NCI-H345 (cell line): ENCODE measurements at regions not wholly inside any gene's neighbourhood (a gene's known extent, or its start where the extent isn't known, plus 50 kb on each side); places are given as distances from the start of the nearest gene placed in this dataset.
"Not testable (repeated sequence)": the region's sequence is repeated elsewhere in the genome, so short reads cannot be mapped to it uniquely, and the experiment has no call there.

Experiments
- DNase-seq: peaks from one replicate; lab custom pipeline; 2025; lab: John Stamatoyannopoulos, UW

DNA sequence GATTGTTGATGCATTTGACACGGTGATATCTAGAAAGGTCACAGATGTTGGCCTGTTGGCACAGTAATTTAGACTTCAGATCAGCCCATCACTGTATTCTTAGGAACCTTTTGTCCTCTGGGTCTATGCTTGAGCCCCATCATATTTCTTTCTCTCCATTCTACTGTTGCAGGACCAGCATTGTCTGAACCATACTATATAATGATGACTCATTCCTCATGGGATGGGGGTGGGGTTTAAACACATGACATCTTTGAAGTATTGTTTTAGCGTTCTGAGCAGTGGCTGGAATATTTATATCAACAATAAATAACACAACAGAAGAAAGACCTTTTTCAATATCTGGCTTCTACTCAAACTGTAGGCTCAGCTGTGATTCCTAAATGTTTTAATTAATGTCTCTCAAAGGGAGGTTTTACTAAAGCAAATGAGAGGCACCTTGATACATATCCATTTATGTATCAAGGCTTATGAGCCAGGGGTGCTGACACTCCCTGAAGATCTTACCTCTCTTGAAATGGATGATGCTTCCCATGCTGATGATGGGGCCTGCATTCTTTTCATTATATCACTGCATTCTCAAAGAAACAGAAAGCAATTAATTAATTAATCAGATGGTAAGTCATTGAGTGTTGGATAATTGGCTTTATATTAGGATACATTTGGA lies 379.0 kb upstream of the GOT2 start:
- no peak for DNase-seq

DNA sequence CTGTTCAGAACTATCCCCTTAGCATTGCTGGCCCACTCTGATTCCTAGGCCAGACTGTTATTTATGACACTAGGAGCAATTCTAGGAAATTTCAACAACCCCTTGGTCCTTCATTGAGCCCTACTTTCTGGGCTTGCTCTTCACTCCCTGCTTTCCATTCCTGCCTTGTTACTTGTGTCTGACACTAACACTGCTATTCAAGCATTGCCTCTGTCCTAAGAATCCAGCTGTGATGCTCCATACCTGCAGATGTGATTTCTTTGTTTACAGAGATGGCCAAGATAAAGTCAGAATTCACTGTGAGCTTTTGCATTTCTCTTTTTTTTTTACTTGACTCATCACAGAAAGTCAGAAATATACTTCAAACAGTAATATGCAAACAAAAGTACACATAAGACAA lies 377.2 kb upstream of the GOT2 start:
- DNase-seq = no peak

DNA sequence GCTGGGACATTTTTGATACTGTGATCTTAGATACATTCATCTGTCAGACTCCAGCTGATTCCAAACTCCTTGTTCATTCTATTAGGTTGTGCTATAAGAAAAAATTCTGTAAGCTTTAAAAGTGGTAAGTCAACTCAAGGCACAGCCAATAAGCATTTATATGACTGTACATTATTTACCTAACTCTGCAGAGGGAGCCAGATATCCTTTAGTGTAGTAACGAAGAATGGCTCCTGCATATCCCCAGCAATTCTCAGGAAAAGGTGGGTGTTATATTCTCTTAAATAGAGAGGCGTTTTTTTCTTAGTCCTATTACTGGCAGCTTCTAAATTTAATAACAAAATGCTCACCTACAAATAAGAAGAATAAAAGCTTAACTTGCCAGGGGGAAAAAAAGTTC lies 374.3 kb upstream of the GOT2 start:
- no peak for DNase-seq

DNA sequence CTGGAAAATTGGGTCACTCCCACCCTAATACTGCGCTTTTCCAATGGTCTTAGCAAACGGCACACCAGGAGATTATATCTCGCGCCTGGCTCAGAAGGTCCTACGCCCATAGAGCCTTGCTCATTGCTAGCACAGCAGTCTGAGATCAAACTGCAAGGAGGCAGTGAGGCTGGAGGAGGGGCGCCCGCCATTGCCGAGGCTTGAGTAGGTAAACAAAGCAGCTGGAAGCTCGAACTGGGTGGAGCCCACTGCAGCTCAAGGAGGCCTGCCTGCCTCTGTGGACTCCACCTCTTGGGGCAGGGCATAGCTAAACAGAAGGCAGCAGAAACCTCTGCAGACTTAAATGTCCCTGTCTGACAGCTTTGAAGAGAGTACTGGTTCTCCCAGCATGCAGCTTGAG lies 362.6 kb upstream of the GOT2 start:
- not testable (repeated sequence) for DNase-seq

DNA sequence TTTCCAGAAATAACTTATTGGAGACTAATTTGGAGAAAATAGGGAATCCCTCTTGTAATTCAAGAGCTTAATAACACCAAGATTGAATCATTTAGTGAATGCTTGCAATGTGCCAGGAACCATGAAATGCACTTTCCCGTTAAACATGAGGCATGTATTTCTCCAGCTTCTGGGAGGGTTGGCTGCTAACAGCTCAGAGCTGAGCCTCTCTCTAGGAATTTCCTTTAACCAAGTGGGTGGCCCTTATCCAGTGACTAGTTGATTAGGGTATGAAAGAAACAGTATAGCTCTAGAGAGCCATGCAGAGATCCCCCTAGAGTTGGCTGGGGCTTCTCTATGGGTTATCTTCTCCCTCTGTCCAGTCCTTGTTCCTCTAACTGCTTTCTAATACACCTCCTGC lies 356.4 kb upstream of the GOT2 start:
- DNase-seq = no peak

DNA sequence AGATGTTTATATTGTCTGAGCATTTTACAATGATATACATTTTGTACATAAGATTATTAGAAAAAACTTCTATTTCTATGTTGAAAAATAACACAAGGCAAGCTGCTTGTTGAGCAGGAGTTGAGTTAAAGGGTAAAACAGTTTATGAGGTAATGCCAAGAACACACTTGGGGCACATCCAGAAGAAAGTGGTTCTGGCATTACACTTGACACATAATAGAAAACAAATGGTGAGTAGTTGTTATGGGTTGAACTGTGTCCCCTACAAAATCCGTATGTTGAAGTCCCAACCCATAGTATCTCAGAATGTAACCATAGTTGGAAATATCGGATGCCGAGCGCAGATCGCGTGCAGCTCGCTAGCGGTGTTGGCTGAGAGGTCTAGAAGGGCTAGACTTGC lies 354.3 kb upstream of the GOT2 start:
- no peak for DNase-seq

DNA sequence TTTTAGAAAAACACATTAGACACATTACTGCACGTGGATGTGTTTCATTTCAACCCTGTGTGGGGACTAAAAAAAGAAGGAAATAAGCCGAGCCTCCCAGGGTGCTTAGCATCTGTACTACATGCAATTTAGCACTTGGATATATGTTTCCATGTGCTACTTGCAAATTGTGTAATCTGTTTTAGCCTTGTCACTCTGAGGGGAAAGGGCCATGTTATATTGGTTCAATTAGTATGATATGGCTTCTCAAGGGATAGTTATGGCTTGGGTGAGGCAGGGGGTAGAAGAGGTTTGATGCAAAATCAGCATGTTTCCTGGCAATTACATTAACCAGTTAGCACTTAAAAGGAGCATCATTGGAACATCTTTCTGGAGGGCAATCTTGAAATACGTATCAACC lies 353.5 kb upstream of the GOT2 start:
- no peak for DNase-seq

DNA sequence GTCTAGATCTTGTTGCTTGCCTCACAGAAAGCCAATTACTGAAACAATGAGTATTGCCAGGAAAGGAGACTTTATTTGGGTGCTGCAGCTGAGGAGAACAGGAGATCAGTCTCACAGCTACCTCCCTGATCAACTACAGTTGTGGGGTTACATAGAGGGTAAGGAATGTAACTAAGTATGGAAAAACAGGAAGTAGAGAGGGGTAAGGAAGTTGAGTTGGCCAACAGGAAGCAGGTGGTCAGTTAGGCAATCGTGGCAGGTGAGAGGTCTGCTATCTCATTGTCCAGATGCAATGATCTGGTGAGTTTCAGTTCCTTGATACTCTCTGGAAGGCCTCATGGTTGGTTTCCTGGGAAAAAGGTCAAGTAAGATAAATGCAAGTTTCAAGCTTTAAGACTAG lies 333.1 kb upstream of the GOT2 start:
- DNase-seq = no peak

DNA sequence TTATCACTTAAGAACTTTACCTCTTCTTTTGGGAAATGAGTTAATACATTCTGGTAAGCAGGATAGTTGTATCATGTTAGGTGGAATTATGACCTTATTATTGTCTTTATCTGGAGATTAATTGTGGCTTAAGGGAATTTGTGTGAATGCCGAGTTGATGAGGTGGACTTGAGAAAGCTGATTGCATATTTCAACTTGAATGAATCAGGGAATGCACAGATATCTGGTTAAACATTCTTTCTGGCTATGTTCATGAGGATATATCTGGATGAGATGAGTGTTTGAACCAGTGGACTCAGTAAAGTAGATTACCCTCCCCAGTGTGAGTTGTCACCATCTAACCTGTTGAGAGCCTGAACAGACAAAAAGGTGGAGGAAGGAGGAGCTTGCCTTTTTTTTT lies 326.1 kb upstream of the GOT2 start:
- no peak for DNase-seq

DNA sequence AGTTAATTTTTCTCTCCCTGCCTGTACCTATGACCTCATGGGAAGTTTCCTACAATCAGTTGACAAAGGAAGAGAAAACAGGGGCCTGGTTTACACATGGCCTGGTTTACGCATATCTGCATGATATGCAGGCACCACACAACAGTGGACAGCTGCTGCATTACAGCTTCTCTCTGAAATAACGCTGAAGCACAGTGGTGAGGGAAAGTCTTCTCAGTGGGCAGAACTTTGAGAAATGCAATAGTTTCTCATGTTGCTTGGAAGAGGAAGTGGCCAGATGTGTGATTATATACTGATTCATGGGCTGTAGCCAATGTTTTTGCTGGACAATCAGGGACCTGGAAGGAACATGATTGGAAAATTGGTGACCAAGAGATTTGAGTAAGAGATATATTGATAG lies 324.1 kb upstream of the GOT2 start:
- DNase-seq = no peak

DNA sequence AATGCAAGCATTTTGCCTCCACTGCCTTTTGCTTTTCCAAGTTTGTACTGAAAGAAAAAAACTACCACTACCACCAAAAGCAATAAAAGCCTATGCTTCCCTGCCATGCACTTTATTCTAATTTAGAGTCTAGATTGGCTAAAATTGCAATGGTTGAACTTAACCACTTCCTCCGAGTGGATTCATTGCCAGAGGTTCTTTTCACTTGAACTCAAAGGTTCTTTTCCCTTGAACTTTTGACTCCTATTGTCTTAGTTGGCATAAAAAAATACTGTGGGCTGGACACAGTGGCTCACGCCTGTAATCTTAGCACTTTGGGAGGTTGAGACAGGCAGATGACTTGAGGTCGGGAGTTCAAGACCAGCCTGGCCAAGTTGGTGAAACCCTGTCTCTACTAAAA lies 319.8 kb upstream of the GOT2 start:
- DNase-seq = no peak

DNA sequence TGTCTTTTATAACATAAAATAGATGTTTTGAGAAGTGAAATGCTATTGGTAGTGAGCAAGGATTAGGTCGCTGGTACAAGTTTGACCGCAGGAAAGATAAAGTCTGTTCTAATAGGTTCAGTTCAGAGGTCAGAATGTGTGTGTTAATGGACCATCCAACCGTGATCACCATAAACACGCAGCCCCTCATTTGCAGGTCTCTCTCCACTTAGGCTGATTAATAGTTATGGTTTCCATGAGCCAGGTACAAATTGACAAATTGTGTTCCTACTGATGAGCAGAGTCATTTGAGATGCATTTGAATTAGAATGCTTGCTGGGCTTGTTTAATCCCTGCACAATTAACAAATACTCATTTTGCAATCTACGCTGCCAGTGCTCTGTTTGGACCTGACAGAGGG lies 318.1 kb upstream of the GOT2 start:
- DNase-seq = no peak

DNA sequence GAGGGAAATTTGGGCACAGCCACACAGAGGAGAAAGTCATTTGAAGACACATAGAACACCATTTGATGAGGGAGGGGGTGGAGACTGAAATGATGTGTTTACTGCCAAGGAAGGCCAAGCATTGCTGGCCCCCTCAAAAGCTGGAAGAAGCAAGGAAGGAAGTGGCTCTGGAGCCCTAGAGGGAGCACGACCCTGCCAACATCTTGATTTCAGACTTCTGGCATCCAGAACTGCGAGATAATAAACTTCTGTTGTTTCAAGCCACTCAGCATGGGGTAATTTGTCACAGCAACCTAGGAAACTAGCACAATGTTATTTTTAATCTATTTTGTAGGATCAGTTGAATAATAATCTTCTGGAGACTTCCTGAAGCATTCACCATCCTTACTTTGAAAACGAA lies 314.8 kb upstream of the GOT2 start:
- no peak for DNase-seq

DNA sequence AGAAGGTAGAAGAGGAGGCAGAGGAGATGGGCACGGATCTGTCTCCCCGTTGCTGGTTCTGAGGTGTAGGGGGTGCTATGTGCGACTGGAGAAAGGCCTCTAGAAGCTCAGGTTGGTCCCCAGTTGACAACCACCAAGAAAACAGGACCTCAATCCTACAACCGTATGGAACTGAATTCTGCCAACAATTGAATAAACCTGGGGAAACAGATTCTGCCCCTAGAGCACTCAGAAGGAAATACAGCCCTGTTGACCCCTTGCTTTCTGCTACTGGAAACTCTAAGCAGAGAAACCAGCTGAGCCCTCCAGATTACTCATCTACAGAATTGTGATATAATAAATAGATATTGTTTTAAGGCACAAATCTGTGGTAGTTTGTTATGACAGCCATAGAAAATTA lies 313.0 kb upstream of the GOT2 start:
- DNase-seq = no peak

DNA sequence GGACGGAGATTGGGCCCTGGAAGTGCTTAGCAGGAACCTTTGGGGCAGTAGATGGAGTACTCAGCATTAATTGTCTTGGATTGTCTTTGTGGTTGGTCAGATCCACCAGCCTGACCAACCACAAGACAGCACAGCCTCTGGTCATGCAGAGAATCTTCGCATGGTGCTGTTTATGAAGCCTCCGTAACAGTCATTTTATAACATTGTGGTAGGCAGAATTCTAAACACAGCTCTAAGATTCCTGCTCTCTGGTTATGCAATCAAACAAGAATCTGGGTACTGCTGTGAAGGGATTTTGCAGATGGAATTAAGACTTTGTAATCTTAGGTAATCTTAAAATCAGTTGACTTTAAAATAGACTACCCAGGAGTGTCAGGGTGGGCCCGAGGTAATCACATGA lies 312.2 kb upstream of the GOT2 start:
- no peak for DNase-seq

DNA sequence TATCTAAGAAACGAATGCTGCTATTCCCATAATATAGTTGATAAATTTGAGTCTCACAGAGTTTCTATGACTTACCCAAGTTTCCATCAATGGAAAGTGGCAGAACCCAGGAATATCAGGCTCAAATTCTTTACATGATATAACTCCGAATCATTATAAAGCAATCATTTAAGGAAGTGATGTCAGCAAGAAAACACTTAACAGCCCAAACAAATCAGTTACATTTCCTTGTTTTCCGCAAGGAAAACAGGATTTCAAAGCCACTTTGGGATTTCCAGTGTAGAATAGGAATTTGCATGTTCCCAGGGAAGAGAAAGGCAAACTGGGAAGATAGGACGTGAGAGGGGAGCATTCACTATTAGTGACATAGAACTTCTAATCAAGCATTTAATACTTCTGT lies 311.4 kb upstream of the GOT2 start:
- DNase-seq = no peak

DNA sequence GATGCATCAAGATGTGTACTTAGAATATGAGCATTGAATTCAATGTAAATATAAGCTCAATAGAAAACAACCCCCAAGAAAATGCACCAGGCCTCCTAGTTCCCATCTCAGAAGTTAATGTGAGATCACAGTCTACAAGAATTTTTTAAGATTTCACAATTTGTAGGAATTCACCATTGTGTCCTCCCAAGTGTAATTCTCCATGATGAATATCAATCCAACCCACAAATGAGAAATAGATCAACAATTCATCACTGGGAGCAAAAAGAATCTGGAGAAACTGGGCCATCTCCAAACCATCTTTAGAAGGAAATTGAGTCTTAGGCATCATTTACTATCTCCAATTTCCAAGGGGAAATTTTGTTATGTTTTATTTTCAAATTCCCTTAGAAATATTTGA lies 310.5 kb upstream of the GOT2 start:
- DNase-seq = no peak

DNA sequence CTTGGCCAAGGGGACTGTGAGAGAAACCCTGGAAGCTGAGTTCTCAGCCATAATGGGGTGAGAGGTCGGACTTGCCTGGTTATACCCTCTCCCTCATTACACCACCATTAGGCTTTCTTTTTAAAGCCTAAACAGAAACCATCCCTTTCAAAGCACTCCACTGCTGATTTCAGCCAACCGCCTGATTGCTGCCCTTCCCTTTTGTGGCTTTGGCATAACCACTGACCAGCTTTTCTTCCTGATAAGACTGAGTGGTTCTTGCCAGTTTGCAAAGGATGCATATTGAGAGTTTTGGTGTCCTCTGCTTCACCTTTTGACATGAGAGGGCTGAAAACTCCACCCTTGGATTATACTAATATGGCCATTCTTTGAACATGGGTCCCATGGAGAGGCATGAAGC lies 308.2 kb upstream of the GOT2 start:
- DNase-seq = no peak

DNA sequence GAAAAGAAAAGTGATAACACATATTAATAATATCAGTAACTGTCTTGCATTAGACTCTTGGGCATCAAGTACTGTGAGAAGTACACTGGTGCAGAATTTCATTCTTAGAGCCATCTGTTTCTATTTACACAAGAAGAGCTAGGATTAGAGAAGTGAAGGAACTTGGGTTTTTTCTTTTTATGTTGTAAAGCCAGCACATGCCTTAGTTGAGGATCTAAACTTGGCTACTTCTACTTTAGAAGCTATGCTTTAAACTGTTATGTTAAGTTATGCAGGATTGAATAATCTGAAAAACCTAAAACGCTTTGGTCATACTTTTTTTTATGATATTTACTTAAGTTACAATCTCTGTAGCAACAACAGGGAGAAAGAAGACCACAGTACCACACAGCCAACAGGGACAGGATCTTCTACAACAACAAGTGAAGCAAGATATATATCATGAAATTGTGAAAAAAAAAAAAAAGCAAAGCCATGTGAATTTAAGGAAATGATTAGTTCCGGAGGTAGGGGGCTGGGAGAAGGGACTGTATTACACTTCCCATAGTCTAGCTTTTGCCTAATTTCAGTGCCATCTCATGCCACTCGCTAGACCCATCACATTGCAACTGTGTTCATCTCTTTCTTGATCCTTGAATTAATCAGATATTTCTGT lies 305.1 kb upstream of the GOT2 start:
- no peak for DNase-seq

DNA sequence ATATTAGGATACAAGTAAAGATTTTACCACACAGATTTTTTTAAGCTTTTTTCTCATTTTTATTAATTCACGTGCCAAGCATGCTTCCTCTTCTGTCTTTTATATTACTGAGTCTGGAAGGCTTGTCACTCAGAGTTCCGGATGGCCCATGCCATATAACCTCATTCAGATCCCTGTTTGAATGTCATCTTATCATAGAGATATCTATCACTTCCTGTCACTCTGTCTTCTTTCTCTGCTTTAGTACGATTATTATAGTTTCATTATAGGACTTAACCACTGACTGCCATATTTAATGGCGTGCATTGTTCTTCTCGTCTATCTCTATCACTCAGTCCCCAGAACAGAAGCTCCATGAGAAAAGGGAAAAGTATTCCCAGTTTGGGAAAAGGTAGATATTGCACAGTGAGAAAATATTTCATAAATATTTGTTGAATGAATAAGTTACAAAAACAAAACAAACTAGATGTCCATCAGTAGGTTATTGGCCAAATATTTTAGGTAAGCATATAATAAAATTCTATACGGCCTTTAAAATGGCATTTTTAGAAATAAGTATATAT lies 296.9 kb upstream of the GOT2 start:
- DNase-seq = no peak

DNA sequence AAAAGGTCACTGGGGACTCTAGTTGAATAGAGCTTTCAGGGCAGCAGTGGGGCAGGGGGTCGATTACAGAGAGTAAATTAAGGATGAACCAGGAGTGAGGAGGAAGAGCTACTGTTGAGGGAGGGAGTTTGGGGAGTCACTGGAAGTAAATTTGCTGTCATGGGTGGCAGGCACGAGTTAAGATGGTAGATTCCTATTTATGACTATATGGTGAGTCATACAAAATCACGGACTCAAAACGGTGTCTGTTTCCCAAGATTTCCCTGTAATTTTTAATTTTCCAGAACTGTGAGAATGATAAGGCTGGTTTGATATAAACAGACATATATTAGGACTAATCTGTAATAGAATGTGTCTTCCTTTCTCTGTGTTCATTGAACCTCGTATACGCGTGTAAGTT lies 287.6 kb upstream of the GOT2 start:
- no peak for DNase-seq

DNA sequence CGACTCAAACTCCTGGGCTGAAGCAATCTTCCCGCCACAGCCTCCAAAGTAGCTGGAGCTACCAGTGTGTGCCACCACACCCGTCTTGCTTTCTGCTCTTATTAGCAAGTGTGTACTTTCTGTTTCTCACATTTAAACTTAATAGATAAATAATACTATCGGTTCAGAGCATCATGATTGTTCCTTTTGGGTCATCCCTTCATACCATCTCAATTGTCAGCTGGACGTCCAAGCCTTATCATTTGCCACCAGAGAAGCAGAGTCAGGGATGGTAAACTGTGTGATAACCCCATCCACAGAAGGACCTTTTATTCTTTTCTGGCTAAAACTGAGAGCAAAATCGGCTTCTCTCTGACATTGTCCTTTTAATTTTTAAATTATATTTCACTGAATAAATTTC lies 279.8 kb upstream of the GOT2 start:
- no peak for DNase-seq

DNA sequence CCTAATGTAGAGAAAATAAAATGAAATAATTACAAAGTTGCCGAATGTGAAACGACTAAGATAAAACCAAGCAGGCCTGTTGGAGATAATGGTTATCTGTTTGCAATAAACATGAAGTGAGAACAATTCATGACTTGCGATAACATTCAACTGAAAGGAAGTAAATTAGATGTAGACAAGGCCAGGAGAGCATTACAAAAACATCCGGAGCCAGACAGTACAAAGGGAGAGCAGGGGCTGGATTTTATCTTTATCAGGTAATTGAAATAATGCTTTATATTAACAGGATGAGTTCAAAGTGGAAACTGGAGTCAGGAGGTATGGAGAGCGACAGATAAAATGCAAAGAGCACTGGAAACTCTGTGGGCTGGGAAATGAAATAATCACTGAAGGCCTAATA lies 265.6 kb upstream of the GOT2 start:
- DNase-seq = no peak

DNA sequence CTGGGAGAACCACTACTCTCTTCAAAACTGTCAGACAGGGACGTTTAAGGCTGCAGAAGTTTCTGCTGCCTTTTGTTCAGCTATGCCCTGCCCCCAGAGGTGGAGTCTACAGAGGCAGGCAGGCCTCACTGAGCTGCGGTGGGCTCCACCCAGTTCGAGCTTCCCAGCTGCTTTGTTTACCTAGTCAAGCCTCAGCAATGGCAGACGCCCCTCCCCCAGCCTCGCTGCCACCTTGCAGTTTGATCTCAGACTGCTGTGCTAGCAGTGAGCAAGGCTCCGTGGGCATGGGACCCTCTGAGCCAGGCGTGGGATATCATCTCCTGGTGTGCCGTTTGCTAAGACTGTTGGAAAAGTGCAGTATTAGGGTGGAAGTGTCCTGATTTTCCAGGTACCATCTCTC lies 258.6 kb upstream of the GOT2 start:
- not testable (repeated sequence) for DNase-seq
